HFFc6 (cell line): ENCODE measurements at regions not wholly inside any gene's neighbourhood (a gene's known extent, or its start where the extent isn't known, plus 50 kb on each side); places are given as distances from the start of the nearest gene placed in this dataset.

Experiments
- DNase-seq: peaks from one replicate; pipeline ENCODE4 v3.0.0-alpha.2; 2018
- H3K27ac Mint-ChIP-seq: 2 replicates; pipeline ENCODE4 v1.8.0; 2020; ENCODE audit warnings: mild to moderate bottlenecking, mixed read lengths
- H3K27me3 Mint-ChIP-seq: 2 replicates; pipeline ENCODE4 v1.8.0; 2021; ENCODE audit warnings: mild to moderate bottlenecking, moderate library complexity, mixed read lengths; ENCODE audit not compliant: insufficient read depth
- H3K36me3 Mint-ChIP-seq: 2 replicates; pipeline ENCODE4 v1.8.0; 2021; ENCODE audit warnings: low read depth, mixed read lengths
- H3K4me1 Mint-ChIP-seq: 2 replicates; pipeline ENCODE4 v1.8.0; 2020; ENCODE audit warnings: low read depth, mixed read lengths
- H3K4me3 Mint-ChIP-seq: 2 replicates; pipeline ENCODE4 v1.8.0; 2020; ENCODE audit warnings: mild to moderate bottlenecking, moderate library complexity, mixed read lengths
- H3K9me3 Mint-ChIP-seq: 2 replicates; pipeline ENCODE4 v1.8.0; 2020; ENCODE audit warnings: mild to moderate bottlenecking, mixed read lengths
- TF ChIP-seq, protein P1 (sequence below): fragments of 200-600 bp; sonication (generic); IDR thresholded peaks from 2 replicates; pipeline ENCODE4 v1.5.0; 2021; ENCODE audit warnings: antibody characterized with exemption, mild to moderate bottlenecking

DNA sequence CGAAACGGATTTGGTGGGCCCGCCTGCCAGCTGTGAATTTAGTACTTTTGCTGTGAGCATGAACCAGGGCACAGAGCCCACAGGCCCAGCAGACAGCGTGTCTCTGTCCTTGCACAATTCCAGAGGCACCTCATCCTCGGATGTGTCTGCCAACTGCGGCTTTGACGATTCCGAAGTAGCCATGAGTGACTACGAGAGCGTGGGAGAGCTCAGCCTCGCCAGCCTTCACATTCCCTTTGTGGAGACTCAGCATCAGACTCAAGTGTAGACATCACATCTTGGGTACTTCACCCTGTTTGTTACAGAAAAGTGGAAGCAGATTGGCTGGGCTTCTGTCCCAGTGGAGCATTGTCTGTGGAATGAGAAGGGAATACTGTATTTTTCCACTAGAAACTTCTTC is 78.6 kb upstream of the MTNR1B start:
- no peaks in the 10 kb centered on the region for H3K36me3 Mint-ChIP-seq
- no peak overlapping the region for H3K4me3 Mint-ChIP-seq

DNA sequence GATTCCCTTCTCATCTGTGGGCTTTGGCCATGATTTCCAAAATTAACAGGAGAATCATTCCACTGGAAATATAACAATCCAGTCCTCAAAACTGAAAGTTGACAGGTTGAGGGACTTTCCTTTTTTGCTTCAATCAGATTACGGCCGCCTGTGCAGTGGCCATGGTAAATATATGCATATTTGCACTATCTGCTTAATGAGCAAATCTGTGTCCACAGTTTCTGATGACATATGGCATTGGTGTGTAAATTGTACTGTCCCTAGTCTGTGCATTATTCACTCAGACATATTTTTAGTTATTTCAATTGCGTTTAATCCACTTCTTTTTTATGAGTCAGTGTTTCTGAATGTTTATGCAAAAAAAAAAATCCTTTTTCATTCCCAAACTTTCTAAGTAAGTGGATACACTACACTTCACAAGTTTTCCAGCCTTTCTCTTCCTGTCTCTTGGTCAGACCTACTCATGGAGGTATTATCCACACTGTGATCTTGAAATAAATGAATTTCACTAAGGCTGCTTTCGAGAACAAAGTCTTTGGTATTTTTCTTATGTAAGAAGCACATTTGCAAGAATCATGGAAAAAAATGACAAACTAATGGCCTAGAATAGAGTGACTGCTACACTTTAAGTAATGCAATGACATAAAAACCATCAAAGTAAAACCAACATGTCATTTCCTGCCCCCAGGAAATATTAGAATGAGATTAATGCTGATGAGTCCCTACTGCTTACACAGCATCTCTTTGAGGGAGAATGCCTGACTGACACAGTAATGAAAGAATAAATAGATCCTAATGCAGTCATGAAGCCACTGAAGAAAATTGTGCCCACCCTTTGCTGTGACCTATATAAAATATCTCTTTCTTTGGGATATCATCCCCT is 76.4 kb upstream of the MTNR1B start:
- TF ChIP-seq, protein P1, sequence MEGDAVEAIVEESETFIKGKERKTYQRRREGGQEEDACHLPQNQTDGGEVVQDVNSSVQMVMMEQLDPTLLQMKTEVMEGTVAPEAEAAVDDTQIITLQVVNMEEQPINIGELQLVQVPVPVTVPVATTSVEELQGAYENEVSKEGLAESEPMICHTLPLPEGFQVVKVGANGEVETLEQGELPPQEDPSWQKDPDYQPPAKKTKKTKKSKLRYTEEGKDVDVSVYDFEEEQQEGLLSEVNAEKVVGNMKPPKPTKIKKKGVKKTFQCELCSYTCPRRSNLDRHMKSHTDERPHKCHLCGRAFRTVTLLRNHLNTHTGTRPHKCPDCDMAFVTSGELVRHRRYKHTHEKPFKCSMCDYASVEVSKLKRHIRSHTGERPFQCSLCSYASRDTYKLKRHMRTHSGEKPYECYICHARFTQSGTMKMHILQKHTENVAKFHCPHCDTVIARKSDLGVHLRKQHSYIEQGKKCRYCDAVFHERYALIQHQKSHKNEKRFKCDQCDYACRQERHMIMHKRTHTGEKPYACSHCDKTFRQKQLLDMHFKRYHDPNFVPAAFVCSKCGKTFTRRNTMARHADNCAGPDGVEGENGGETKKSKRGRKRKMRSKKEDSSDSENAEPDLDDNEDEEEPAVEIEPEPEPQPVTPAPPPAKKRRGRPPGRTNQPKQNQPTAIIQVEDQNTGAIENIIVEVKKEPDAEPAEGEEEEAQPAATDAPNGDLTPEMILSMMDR = no peak
- peaks cover 7% of the 10 kb centered on the region for H3K27me3 Mint-ChIP-seq
- H3K9me3 Mint-ChIP-seq = no peaks in the 10 kb centered on the region
- H3K36me3 Mint-ChIP-seq = no peaks in the 10 kb centered on the region
- no peak overlapping the region for H3K27ac Mint-ChIP-seq
- no peak for DNase-seq
- no peak overlapping the region for H3K4me3 Mint-ChIP-seq
- peaks cover 19% of the 10 kb centered on the region for H3K4me1 Mint-ChIP-seq

More for the DNA sequence above, 78.6 kb upstream of the MTNR1B start:
- TF ChIP-seq, protein P1 = no peak
- peaks cover 4% of the 10 kb centered on the region for H3K27me3 Mint-ChIP-seq
- H3K9me3 Mint-ChIP-seq = no peaks in the 10 kb centered on the region
- peaks cover 19% of the 10 kb centered on the region for H3K4me1 Mint-ChIP-seq
- no peak overlapping the region for H3K27ac Mint-ChIP-seq
- no peak for DNase-seq

DNA sequence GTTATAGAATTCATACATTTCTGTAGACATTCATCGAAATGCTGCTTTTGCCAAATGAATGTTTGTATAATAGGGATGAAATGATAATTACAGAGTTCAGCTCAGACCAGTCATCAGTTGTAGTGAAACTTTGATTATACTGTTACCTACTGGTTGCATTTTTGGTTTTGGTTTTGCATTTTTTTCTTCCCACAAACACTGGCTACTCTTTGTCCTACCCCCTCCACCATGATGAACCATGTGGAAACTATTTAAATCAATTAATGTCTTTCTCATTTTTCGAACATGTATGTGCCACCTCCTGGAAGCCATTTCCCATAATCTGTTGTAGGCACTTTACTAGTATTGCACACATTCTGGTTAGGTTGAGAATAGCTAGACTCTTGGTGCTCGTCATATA is 75.3 kb upstream of the MTNR1B start:
- no peaks in the 10 kb centered on the region for H3K9me3 Mint-ChIP-seq
- peaks cover 15% of the 10 kb centered on the region for H3K27me3 Mint-ChIP-seq
- peaks cover 19% of the 10 kb centered on the region for H3K4me1 Mint-ChIP-seq
- no peak overlapping the region for H3K4me3 Mint-ChIP-seq
- TF ChIP-seq, protein P1 = no peak
- H3K36me3 Mint-ChIP-seq = no peaks in the 10 kb centered on the region
- H3K27ac Mint-ChIP-seq = no peak overlapping the region
- DNase-seq = peak; percentile 3

DNA sequence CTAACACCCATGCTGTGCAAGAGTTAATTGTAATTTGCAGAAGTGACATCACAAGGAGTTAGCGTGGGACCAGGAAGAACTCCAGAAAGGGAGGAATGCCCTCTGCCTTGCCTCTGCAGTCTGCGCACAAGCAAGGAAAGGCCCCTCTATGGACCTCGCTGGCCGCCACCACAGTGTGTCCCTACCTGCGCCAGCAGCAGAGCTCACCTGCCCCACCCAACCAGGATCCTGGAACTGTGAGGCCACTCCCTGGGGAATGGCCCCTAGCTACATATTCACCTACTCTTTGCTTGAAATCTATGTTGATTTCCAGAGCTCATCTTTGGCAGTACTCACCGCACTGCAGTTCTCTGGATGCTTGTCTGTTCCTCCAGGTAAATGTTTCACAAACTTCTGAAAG is 72.0 kb upstream of the MTNR1B start:
- Mint-ChIP-seq H3K27me3 (peaks cover 14% of the 10 kb centered on the region), H3K4me1 (peaks cover 19% of the 10 kb centered on the region), H3K4me3 (no peak overlapping the region), H3K27ac (no peak overlapping the region), H3K9me3 (no peaks in the 10 kb centered on the region), H3K36me3 (no peaks in the 10 kb centered on the region)
- no peak for DNase-seq
- TF ChIP-seq, protein P1 = no peak

DNA sequence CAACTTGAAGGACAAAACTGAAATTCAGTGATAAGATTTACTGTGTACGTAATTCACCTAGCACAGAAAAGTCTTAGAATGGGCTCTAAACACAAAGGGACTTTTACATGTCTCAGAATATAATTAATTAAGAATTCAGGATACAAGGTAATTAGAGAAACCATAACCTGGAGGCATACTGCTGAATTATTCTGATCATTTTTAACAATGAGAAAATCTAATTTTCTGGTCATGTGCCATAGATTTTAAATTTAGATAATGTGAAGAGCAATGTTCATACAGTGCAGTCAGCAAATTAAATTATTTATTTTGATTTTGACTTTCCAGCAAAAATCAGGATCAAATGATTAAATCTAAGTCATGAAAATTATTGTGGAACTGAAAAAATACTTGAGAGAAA is 67.0 kb upstream of the MTNR1B start:
- Mint-ChIP-seq H3K4me3 (no peak overlapping the region), H3K9me3 (no peaks in the 10 kb centered on the region; the same call in 1 of the 2 replicates), H3K36me3 (no peaks in the 10 kb centered on the region), H3K27ac (no peak overlapping the region), H3K4me1 (no peaks in the 10 kb centered on the region), H3K27me3 (peaks cover 14% of the 10 kb centered on the region)
- TF ChIP-seq, protein P1 = no peak
- no peak for DNase-seq
